ENCODE measurements at regions not wholly inside any gene's neighbourhood (a gene's known extent, or its start where the extent isn't known, plus 50 kb on each side); places are given as distances from the start of the nearest gene placed in this dataset.

DNA sequence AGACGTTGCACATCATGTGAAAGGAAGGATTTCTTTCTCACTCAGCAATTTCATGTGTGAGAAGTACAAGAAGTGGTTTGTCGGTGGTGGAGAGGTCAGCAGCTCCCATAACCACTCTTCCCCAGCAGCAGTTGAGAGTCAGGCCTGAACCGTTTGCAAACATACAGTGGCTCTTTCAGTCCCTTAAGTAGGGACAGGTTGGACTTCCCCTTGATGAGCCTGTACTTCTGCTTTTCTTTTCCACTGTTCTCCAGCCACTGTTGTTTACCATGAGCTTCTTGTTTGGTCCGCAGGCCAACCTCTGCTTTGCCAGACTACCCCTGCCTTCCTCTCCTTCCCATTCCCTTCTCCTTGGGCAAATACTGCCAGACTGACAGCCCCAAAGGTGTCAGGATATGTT, 391.3 kb upstream of the CELF4 start:
- TF ChIP-seq CTCF (IDR thresholded peaks at IDR 0.05; ENCODE audit: low read depth, low read length), result no peak
- no peak overlapping the region for H3K4me3 ChIP-seq (replicated peaks in 1 of 2; ENCODE audit: low read depth in 2 of 2, low read length in 2 of 2)

DNA sequence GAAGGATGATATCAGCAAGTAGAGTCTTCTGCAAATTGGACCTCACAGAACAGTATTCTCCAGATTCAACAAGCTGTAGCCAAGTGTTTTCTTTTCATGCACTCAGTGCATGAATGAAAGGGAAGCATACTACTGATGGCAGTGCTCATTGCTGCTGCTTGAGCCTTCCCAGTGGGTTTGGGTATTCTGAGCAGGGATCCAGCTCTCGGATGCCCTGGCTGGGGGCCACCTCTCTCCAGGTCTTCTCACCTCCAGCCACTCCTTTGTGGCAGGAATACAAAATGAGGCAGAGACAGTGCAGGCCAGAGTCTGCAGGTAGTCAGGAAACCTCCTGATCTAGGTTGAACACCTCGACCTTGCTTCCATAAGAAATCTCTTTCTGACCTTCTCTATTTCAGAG, 390.4 kb upstream of the CELF4 start:
- TF ChIP-seq CTCF (IDR thresholded peaks at IDR 0.05; ENCODE audit: low read depth, low read length), result no peak
- no peak overlapping the region for H3K4me3 ChIP-seq (replicated peaks in 1 of 2; ENCODE audit: low read depth in 2 of 2, low read length in 2 of 2)
- DNase-seq (ENCODE audit: low read depth in 2 of 2), result no peak

More for the DNA sequence above, 391.3 kb upstream of the CELF4 start:
- no peak for DNase-seq (ENCODE audit: low read depth in 2 of 2)

GRCh38 chr18:37955201-37955600, 389.6 kb upstream of the CELF4 start:
- DNase-seq (ENCODE audit: low read depth in 2 of 2), result no peak
- no peak overlapping the region for H3K4me3 ChIP-seq (replicated peaks in 1 of 2; ENCODE audit: low read depth in 2 of 2, low read length in 2 of 2)
- no peak for TF ChIP-seq CTCF (IDR thresholded peaks at IDR 0.05; ENCODE audit: low read depth, low read length)

DNA sequence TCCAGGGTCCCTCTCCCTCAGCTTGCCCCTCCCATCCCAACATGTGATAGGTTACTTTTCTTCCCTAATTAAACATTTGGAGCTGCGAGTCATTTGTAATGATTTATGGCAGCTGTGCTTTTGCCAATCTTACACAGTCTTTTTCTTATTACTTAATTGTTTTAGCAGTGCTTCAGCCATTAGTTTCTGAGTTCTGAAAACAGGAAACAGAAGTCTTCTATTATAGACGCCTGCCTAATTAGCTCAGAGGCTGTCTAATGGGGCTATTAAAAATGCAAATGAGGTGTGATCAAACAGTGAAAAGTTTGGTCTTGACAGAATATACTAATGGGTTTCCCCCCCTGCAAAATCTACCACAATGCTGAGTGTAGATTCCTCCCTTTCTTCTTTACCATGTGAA, 388.3 kb upstream of the CELF4 start:
- TF ChIP-seq CTCF (IDR thresholded peaks at IDR 0.05; ENCODE audit: low read depth, low read length), result no peak
- H3K4me3 ChIP-seq (replicated peaks in 1 of 2; ENCODE audit: low read depth in 2 of 2, low read length in 2 of 2), result no peak overlapping the region
- DNase-seq (ENCODE audit: low read depth in 2 of 2), result no peak

DNA sequence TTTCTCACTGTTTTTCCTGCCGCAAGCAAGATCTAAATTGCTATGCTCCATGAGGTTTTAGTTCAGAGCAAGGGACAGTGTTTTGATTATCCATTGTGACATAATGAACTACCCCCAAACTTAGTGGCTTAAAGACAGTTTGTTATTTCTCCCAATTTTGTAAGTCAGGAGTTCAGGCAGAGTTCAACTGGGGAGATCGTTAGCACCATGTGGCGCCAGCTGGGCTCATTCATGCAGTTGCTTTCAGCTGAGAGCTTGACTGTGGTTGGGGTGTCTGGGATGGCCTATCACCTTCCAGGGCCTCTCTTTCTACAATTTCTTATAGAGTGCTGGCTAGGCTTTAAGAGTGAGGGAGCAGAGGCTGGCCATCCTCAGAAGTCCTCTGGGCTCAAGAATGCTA, 382.9 kb upstream of the CELF4 start:
- TF ChIP-seq CTCF (IDR thresholded peaks at IDR 0.05; ENCODE audit: low read depth, low read length), result no peak
- no peak for DNase-seq (ENCODE audit: low read depth in 2 of 2)
- no peak overlapping the region for H3K4me3 ChIP-seq (replicated peaks in 1 of 2; ENCODE audit: low read depth in 2 of 2, low read length in 2 of 2)

DNA sequence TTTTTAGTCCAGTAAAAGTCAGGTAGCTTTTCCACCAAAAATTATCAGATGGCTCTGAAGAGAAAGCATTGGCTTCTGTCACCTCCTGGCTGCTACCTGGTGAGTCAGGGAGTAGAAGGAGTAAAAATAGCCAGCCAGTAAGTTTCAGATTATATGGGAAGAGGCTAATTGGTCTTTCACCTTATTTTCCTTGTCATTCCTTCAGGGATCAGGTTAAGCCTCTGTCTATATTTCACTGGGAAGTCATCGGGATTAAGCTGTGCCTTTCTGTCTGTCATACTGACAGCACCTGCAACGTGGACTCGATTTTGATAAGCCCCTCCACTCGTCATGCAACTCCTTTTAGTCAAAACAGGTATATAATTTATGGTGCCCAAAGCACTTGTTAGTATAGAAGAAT, 380.7 kb upstream of the CELF4 start:
- no peak overlapping the region for H3K4me3 ChIP-seq (replicated peaks in 1 of 2; ENCODE audit: low read depth in 2 of 2, low read length in 2 of 2)
- no peak for DNase-seq (ENCODE audit: low read depth in 2 of 2)
- no peak for TF ChIP-seq CTCF (IDR thresholded peaks at IDR 0.05; ENCODE audit: low read depth, low read length)

DNA sequence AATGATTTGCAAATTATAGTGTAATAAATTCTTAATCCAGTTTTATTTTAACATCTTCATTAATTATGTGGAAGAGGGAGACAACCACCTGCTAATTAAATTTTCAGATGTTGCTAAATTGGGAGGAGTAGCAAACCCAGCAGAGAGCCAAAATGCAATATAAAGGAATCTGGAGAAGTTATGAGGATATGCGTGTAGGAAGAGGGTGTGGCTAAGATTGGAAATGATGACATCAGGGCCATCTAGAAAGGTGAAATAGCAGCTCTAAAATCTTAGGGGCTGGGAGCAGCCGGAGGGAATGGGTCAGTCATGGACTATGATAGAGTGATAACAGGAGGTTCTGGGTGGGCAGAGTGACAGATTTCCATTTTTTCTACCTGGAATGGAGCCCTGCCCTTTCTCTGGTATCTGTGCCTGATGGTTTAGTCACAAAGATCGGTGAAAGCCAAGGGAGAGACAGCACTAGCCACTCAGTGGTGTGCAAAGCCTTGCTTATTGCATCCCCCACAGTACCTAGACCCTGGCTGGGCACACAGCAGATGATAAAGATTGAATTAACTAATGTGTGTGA, 379.2 kb upstream of the CELF4 start:
- H3K4me3 ChIP-seq (replicated peaks in 1 of 2; ENCODE audit: low read depth in 2 of 2, low read length in 2 of 2), result no peak overlapping the region
- no peak for TF ChIP-seq CTCF (IDR thresholded peaks at IDR 0.05; ENCODE audit: low read depth, low read length)
- no peak for DNase-seq (ENCODE audit: low read depth in 2 of 2)
